Endothelial cell of umbilical vein (primary cell): ENCODE measurements at regions not wholly inside any gene's neighbourhood (a gene's known extent, or its start where the extent isn't known, plus 50 kb on each side); places are given as distances from the start of the nearest gene placed in this dataset.

ENCODE experiments used
- BruUV-seq: library from RNA; stranded (reverse); fragments of 400-500 nt; replicated peaks from 2 replicates; lab custom pipeline; 2021; lab: Mats Ljungman, UMichigan
- CTCF ChIA-PET: fragments of 300-600, 350-600 bp; sonication (Branson Sonifier 250); formaldehyde crosslinking; loops from one replicate; lab custom pipeline; 2021; ENCODE audit warnings: antibody characterized with exemption, inconsistent platforms; lab: Charles Lee
- POLR2A ChIA-PET: fragments of 300-600, 350-600 bp; sonication (Branson Sonifier 250); formaldehyde crosslinking; loops from one replicate; lab custom pipeline; 2021; ENCODE audit warnings: antibody characterized with exemption, inconsistent platforms; lab: Charles Lee
- DNase-seq: peaks from one replicate; pipeline ENCODE4 v3.0.0-alpha.2; 2011; ENCODE audit warnings: low read depth, low spot score
- FAIRE-seq: peaks from 2 replicates; lab custom pipeline; 2011; peaks lifted over from hg19 to GRCh38; lab: Jason Lieb, UNC
- H2AFZ ChIP-seq: 2 replicates; pipeline ENCODE4 v1.6.0; 2012; ENCODE audit warnings: low read depth, low read length, control low read depth, inconsistent platforms
- H3K27ac ChIP-seq: 2 replicates; pipeline ENCODE4 v1.5.1; 2011; ENCODE audit warnings: low read depth, mild to moderate bottlenecking, control low read depth, low read length, moderate library complexity; ENCODE audit not compliant: insufficient read depth
- H3K27me3 ChIP-seq, 2 experiments: 2 replicates each; pipeline versions ENCODE4 v1.6.0 to v1.6.1; 2011; ENCODE audit warnings: low read length in 2 of 2, mixed read lengths in 1 of 2; ENCODE audit not compliant: control insufficient read depth in 2 of 2, insufficient read depth in 2 of 2
- H3K36me3 ChIP-seq, 2 experiments: 2 replicates in 1 of 2; 3 replicates in 1 of 2; pipeline ENCODE4 v1.5.1; 2011; ENCODE audit warnings: low read length in 2 of 2, mild to moderate bottlenecking in 1 of 2, moderate library complexity in 1 of 2; ENCODE audit not compliant: control insufficient read depth in 2 of 2, insufficient read depth in 2 of 2; ENCODE audit errors: extremely low read depth in 1 of 2
- H3K4me1 ChIP-seq: 3 replicates; pipeline ENCODE4 v1.5.1; 2011; ENCODE audit warnings: mild to moderate bottlenecking, low read length; ENCODE audit not compliant: control insufficient read depth, insufficient read depth; ENCODE audit errors: extremely low read depth
- H3K4me2 ChIP-seq: 2 replicates; pipeline ENCODE4 v1.6.1; 2011; ENCODE audit warnings: low read length, control low read depth, mixed read lengths; ENCODE audit not compliant: insufficient read depth
- H3K4me3 ChIP-seq, 3 experiments: fragments of 200-600 bp in 1 of 3; sonication (generic), shearing (Covaris generic) in 1 of 3; replicated peaks in 1 of 3; 2 replicates each; pipeline ENCODE4 v1.5.1; 2011 to 2016; ENCODE audit warnings: control low read depth in 3 of 3, low read length in 3 of 3, mild to moderate bottlenecking in 2 of 3, inconsistent platforms in 1 of 3, low read depth in 1 of 3, moderate library complexity in 1 of 3; ENCODE audit not compliant: insufficient read depth in 1 of 3
- H3K79me2 ChIP-seq: 2 replicates; pipeline ENCODE4 v1.6.0; 2012; ENCODE audit warnings: low read length, inconsistent platforms; ENCODE audit not compliant: control insufficient read depth, insufficient read depth
- H3K9ac ChIP-seq: replicated peaks from 2 replicates; pipeline ENCODE3; 2011; ENCODE audit warnings: low read length, control low read depth; ENCODE audit not compliant: insufficient read depth; ENCODE audit errors: extremely low read depth
- H3K9me1 ChIP-seq: replicated peaks from 3 replicates; pipeline ENCODE4 v1.6.0; 2011; ENCODE audit warnings: mild to moderate bottlenecking, low read length; ENCODE audit not compliant: control insufficient read depth, insufficient read depth; ENCODE audit errors: extremely low read depth
- H3K9me3 ChIP-seq: replicated peaks from 2 replicates; pipeline ENCODE4 v1.5.1; 2012; ENCODE audit warnings: low read length, inconsistent platforms; ENCODE audit not compliant: control insufficient read depth, insufficient read depth
- H4K20me1 ChIP-seq: replicated peaks from 2 replicates; pipeline ENCODE3; 2011; ENCODE audit warnings: mild to moderate bottlenecking, low read length; ENCODE audit not compliant: control insufficient read depth, insufficient read depth; ENCODE audit errors: extremely low read depth
- EZH2 ChIP-seq: IDR thresholded peaks from 2 replicates; pipeline ENCODE4 v1.6.1; 2012; ENCODE audit warnings: borderline replicate concordance, low read depth, mild to moderate bottlenecking, moderate library complexity, low read length, inconsistent platforms; ENCODE audit not compliant: severe bottlenecking
- FOS ChIP-seq: IDR thresholded peaks from 2 replicates; pipeline ENCODE4 v1.6.1; 2011; ENCODE audit warnings: mild to moderate bottlenecking, low read length, moderate library complexity, borderline replicate concordance; ENCODE audit not compliant: insufficient read depth
- GATA2 ChIP-seq: IDR thresholded peaks from 2 replicates; pipeline ENCODE4 v1.7.0; 2011; ENCODE audit warnings: low read depth, mild to moderate bottlenecking, moderate library complexity, mixed read lengths, low read length; ENCODE audit not compliant: insufficient read length, insufficient read depth
- JUN ChIP-seq: IDR thresholded peaks from 2 replicates; pipeline ENCODE4 v1.6.1; 2011; ENCODE audit warnings: borderline replicate concordance, low read depth; ENCODE audit not compliant: insufficient read length, insufficient read depth
- MYC ChIP-seq: IDR thresholded peaks from one replicate; pipeline ENCODE4 v1.6.1; 2011; ENCODE audit warnings: mild to moderate bottlenecking, low read depth, low read length
- POLR2A ChIP-seq: IDR thresholded peaks from 2 replicates; pipeline ENCODE4 v1.6.1; 2012; ENCODE audit warnings: low read depth, mild to moderate bottlenecking, control low read depth, low read length
- POLR2AphosphoS5 ChIP-seq: IDR thresholded peaks from 2 replicates; pipeline ENCODE4 v1.6.1; 2012; ENCODE audit warnings: low read depth, mild to moderate bottlenecking, control low read depth, low read length, moderate library complexity; ENCODE audit not compliant: insufficient read depth
- dilution Hi-C: fragments of 300-500 bp; cut with MboI; formaldehyde crosslinking; loops from one replicate; pipeline ENCODE4 v1.15.0; 2019; ENCODE audit warnings: low sequenced_read_pairs; ENCODE audit not compliant: extremely low pct_ligation_motif_present
- intact Hi-C: fragments of 100-400 bp; cut with micrococcal nuclease; formaldehyde crosslinking; loops from one replicate; pipeline ENCODE4 v1.10.0; 2022
- TF ChIP-seq, protein P1 (sequence below), 2 donors: IDR thresholded peaks; 1 replicate in 1 of 2; 2 replicates in 1 of 2; pipeline ENCODE4 v1.5.1; 2011; ENCODE audit warnings: low read length in 2 of 2, mild to moderate bottlenecking in 2 of 2, moderate library complexity in 2 of 2, control low read depth in 1 of 2, inconsistent platforms in 1 of 2, low read depth in 1 of 2; ENCODE audit not compliant: insufficient read depth in 1 of 2; ENCODE audit errors: extremely low read depth in 1 of 2
- TF ChIP-seq, protein P2 (sequence below): IDR thresholded peaks from 2 replicates; pipeline ENCODE4 v1.6.1; 2011; ENCODE audit not compliant: insufficient read depth, insufficient read length

DNA sequence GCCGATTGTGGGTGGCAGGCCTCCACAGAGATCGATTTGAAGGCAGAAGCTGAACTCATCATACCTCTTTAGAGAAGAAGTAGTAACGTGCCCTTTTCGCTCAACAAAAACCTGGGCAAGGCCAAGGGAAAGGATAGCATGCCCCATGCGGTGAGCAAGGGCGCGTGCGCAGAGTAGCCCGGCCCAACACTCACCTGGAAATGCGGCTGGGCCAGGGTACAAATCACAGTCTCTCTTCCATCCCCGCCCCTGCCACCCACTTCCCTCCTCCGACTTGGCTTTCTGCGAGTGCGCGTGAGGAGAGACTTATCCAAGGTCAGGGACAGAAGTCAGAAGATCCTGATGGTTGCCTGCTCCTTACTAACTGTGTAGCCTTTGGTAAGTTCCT is 160.7 kb upstream of the C1orf21 start:
- Histone ChIP-seq H3K4me3 (no peak overlapping the region), H3K4me1 (no peaks in the 10 kb centered on the region), H3K36me3 (no peaks in the 10 kb centered on the region), H3K79me2 (no peaks in the 10 kb centered on the region), H2AFZ (no peak overlapping the region), H3K27ac (no peak overlapping the region), H4K20me1 (no peaks in the 10 kb centered on the region), H3K9me1 (no peaks in the 10 kb centered on the region), H3K27me3 (peaks cover 9 to 10% of the 10 kb centered on the region in 2 experiments), H3K9ac (no peak overlapping the region), H3K9me3 (no peaks in the 10 kb centered on the region), H3K4me2 (no peak overlapping the region)
- TF ChIP-seq EZH2, result no peak
- TF ChIP-seq, protein P1, sequence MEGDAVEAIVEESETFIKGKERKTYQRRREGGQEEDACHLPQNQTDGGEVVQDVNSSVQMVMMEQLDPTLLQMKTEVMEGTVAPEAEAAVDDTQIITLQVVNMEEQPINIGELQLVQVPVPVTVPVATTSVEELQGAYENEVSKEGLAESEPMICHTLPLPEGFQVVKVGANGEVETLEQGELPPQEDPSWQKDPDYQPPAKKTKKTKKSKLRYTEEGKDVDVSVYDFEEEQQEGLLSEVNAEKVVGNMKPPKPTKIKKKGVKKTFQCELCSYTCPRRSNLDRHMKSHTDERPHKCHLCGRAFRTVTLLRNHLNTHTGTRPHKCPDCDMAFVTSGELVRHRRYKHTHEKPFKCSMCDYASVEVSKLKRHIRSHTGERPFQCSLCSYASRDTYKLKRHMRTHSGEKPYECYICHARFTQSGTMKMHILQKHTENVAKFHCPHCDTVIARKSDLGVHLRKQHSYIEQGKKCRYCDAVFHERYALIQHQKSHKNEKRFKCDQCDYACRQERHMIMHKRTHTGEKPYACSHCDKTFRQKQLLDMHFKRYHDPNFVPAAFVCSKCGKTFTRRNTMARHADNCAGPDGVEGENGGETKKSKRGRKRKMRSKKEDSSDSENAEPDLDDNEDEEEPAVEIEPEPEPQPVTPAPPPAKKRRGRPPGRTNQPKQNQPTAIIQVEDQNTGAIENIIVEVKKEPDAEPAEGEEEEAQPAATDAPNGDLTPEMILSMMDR (IDR thresholded peaks at IDR 0.05; ENCODE audit: extremely low read depth in 1 of 2, insufficient read depth in 1 of 2, low read depth in 1 of 2, low read length in 2 of 2), result no peak
- TF ChIP-seq MYC, result no peak
- no peak for TF ChIP-seq JUN
- TF ChIP-seq GATA2, result no peak
- no peak for TF ChIP-seq POLR2A
- TF ChIP-seq FOS, result no peak
- BruUV-seq, result no TSS peak
- intact Hi-C loops, result no loop called here
- DNase-seq (no peak), FAIRE-seq (no peak)
- POLR2A ChIA-PET, result no interaction called here
- dilution Hi-C loops, result no loop called here
- CTCF ChIA-PET, result interaction anchor here (2.2 to 7.5 kb wide), 3 partner anchors 149 to 438 kb away, joined by 26 to 143 read pairs (median 28); no protein-coding TSS in a partner anchor

DNA sequence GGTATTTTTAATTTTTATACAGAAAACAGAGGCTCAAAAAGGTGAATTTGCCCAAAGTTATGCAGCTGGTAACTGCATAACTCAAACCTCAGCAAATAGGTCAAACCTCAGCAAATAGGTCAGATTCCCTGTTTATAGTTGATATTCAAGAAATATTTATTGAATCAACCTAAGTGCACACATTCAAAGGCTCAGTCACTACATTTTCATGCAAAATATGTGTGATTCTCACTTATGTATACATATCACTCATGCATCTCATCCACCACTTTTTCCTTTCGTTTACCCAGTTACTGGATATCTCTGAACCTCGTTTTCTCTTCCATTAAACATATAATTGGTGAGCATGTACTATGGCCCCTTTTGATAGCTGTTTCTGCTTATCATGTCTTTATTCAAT is 158.3 kb upstream of the C1orf21 start:
- DNase-seq, result no peak
- POLR2A ChIA-PET, result no interaction called here
- no peaks in the 10 kb centered on the region for H3K79me2 ChIP-seq
- H3K4me1 ChIP-seq, result no peaks in the 10 kb centered on the region
- H3K27ac ChIP-seq, result no peak overlapping the region
- H3K27me3 ChIP-seq, result peaks cover 9 to 10% of the 10 kb centered on the region in 2 experiments
- dilution Hi-C loops (no loop called here), intact Hi-C loops (no loop called here)
- FAIRE-seq, result no peak
- H3K9me1 ChIP-seq, result no peaks in the 10 kb centered on the region
- H3K4me2 ChIP-seq, result no peak overlapping the region
- no TSS peak for BruUV-seq
- H3K9me3 ChIP-seq, result no peaks in the 10 kb centered on the region
- H3K4me3 ChIP-seq, result no peak overlapping the region
- H3K9ac ChIP-seq, result no peak overlapping the region
- TF ChIP-seq EZH2 (no peak), JUN (no peak), GATA2 (no peak), FOS (no peak), POLR2AphosphoS5 (no peak)
- TF ChIP-seq, protein P1 (IDR thresholded peaks at IDR 0.05; ENCODE audit: extremely low read depth in 1 of 2, insufficient read depth in 1 of 2, low read depth in 1 of 2, low read length in 2 of 2), result no peak
- TF ChIP-seq, protein P2, sequence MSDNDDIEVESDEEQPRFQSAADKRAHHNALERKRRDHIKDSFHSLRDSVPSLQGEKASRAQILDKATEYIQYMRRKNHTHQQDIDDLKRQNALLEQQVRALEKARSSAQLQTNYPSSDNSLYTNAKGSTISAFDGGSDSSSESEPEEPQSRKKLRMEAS, result no peak
- no peaks in the 10 kb centered on the region for H3K36me3 ChIP-seq
- CTCF ChIA-PET, result no interaction called here
- H4K20me1 ChIP-seq, result no peaks in the 10 kb centered on the region
- no peak overlapping the region for H2AFZ ChIP-seq
